ENCODE measurements at regions not wholly inside any gene's neighbourhood (a gene's known extent, or its start where the extent isn't known, plus 50 kb on each side); places are given as distances from the start of the nearest gene placed in this dataset.

GRCh38 chr3:18634461-18634860 lies 209.3 kb upstream of the SATB1 start:
- Mint-ChIP-seq H3K4me1 (peaks cover 0 to 8% of the 10 kb centered on the region in 2 donors), H3K27me3 (ENCODE audit: low read depth in 2 of 2) (no peaks in the 10 kb centered on the region), H3K4me3 (no peak overlapping the region), H3K9me3 (no peaks in the 10 kb centered on the region), H3K27ac (no peak overlapping the region), H3K36me3 (no peaks in the 10 kb centered on the region)
- intact Hi-C loops (cut with micrococcal nuclease) = no loop called here
- Histone ChIP-seq H3K9me3 (ENCODE audit: control insufficient read depth, insufficient read depth, low read length) (no peaks in the 10 kb centered on the region), H3K36me3 (ENCODE audit: control insufficient read depth, insufficient read depth, low read length) (no peaks in the 10 kb centered on the region), H3K4me1 (ENCODE audit: control insufficient read depth, insufficient read depth, low read length) (no peaks in the 10 kb centered on the region), H3K27ac (ENCODE audit: low read length) (no peak overlapping the region), H3K4me3 (ENCODE audit: low read length) (no peak overlapping the region), H3K27me3 (ENCODE audit: control insufficient read depth, insufficient read depth, low read length) (no peaks in the 10 kb centered on the region)
- ATAC-seq = no peak
- no peak for TF ChIP-seq CTCF (IDR thresholded peaks at IDR 0.05)
- 95% methylated on average over 6 of the region's 6 CpGs for WGBS (ENCODE audit: insufficient coverage)
- no peak for DNase-seq

GRCh38 chr3:18633002-18633401 lies 207.9 kb upstream of the SATB1 start:
- Histone ChIP-seq H3K4me1 (ENCODE audit: control insufficient read depth, insufficient read depth, low read length) (no peaks in the 10 kb centered on the region), H3K27me3 (ENCODE audit: control insufficient read depth, insufficient read depth, low read length) (no peaks in the 10 kb centered on the region), H3K27ac (ENCODE audit: low read length) (no peak overlapping the region), H3K4me3 (ENCODE audit: low read length) (no peak overlapping the region), H3K36me3 (ENCODE audit: control insufficient read depth, insufficient read depth, low read length) (no peaks in the 10 kb centered on the region), H3K9me3 (ENCODE audit: control insufficient read depth, insufficient read depth, low read length) (no peaks in the 10 kb centered on the region)
- ATAC-seq (no peak), DNase-seq (no peak)
- TF ChIP-seq CTCF (IDR thresholded peaks at IDR 0.05) = no peak
- Mint-ChIP-seq H3K36me3 (no peaks in the 10 kb centered on the region), H3K4me1 (peaks cover 0 to 8% of the 10 kb centered on the region in 2 donors), H3K9me3 (no peaks in the 10 kb centered on the region), H3K27me3 (ENCODE audit: low read depth in 2 of 2) (no peaks in the 10 kb centered on the region), H3K4me3 (no peak overlapping the region), H3K27ac (no peak overlapping the region)
- intact Hi-C loops (cut with micrococcal nuclease) = no loop called here
- 96% methylated on average over 7 of the region's 7 CpGs for WGBS (ENCODE audit: insufficient coverage)

- Mint-ChIP-seq H3K27ac (no peak overlapping the region), H3K27me3 (ENCODE audit: low read depth in 2 of 2) (no peaks in the 10 kb centered on the region), H3K36me3 (no peaks in the 10 kb centered on the region), H3K9me3 (no peaks in the 10 kb centered on the region), H3K4me1 (peaks cover 7 to 21% of the 10 kb centered on the region in 2 donors), H3K4me3 (no peak overlapping the region)
- H3K36me3 ChIP-seq (ENCODE audit: control insufficient read depth, insufficient read depth, low read length) = no peaks in the 10 kb centered on the region
- no peak for TF ChIP-seq CTCF (IDR thresholded peaks at IDR 0.05)
- no peak for ATAC-seq
- intact Hi-C loops (cut with micrococcal nuclease) = no loop called here
- H3K27ac ChIP-seq (ENCODE audit: low read length) = no peak overlapping the region
- no peaks in the 10 kb centered on the region for H3K9me3 ChIP-seq (ENCODE audit: control insufficient read depth, insufficient read depth, low read length)
- H3K4me1 ChIP-seq (ENCODE audit: control insufficient read depth, insufficient read depth, low read length) = no peaks in the 10 kb centered on the region
- no peak for DNase-seq
- WGBS (ENCODE audit: insufficient coverage) = 96% methylated on average over 3 of the region's 4 CpGs
- H3K4me3 ChIP-seq (ENCODE audit: low read length) = no peak overlapping the region
- no peaks in the 10 kb centered on the region for H3K27me3 ChIP-seq (ENCODE audit: control insufficient read depth, insufficient read depth, low read length)
Measured at GRCh38 chr3:18630295-18630694, 205.2 kb upstream of the SATB1 start.

- Histone ChIP-seq H3K4me3 (ENCODE audit: low read length) (no peak overlapping the region), H3K27ac (ENCODE audit: low read length) (no peak overlapping the region), H3K9me3 (ENCODE audit: control insufficient read depth, insufficient read depth, low read length) (no peaks in the 10 kb centered on the region), H3K27me3 (ENCODE audit: control insufficient read depth, insufficient read depth, low read length) (no peaks in the 10 kb centered on the region), H3K4me1 (ENCODE audit: control insufficient read depth, insufficient read depth, low read length) (no peaks in the 10 kb centered on the region), H3K36me3 (ENCODE audit: control insufficient read depth, insufficient read depth, low read length) (no peaks in the 10 kb centered on the region)
- DNase-seq = no peak
- WGBS (ENCODE audit: insufficient coverage) = 54% methylated on average over 2 of the region's 2 CpGs
- peak overlapping the region; percentile 3 to 53 for H3K27ac Mint-ChIP-seq
- no peak for TF ChIP-seq CTCF (IDR thresholded peaks at IDR 0.05)
- intact Hi-C loops (cut with micrococcal nuclease) = no loop called here
- H3K9me3 Mint-ChIP-seq = no peaks in the 10 kb centered on the region
- ATAC-seq = peak; percentile 31 to 72 (median 52)
- no peak overlapping the region for H3K4me3 Mint-ChIP-seq
- peaks cover 20 to 27% of the 10 kb centered on the region in 2 donors for H3K4me1 Mint-ChIP-seq
- H3K36me3 Mint-ChIP-seq = no peaks in the 10 kb centered on the region
- H3K27me3 Mint-ChIP-seq (ENCODE audit: low read depth in 2 of 2) = no peaks in the 10 kb centered on the region
Measured at GRCh38 chr3:18625085-18625484, 199.9 kb upstream of the SATB1 start.
